GM10266 (cell line): ENCODE measurements at regions not wholly inside any gene's neighbourhood (a gene's known extent, or its start where the extent isn't known, plus 50 kb on each side); places are given as distances from the start of the nearest gene placed in this dataset.

Source experiments
- DNase-seq: peaks from one replicate; pipeline ENCODE4 v3.0.0; 2012; ENCODE audit errors: extremely low spot score
- CTCF ChIP-seq: IDR thresholded peaks from 2 replicates; pipeline ENCODE4 v1.5.1; 2012; ENCODE audit warnings: mild to moderate bottlenecking, low read depth; ENCODE audit not compliant: control insufficient read depth, insufficient read depth; ENCODE audit errors: missing control alignments

- no peak for DNase-seq
- no peak for TF ChIP-seq CTCF
These were observed 480.4 kb upstream of the NOVA1 start for GRCh38 chr14:27078191-27078590.

DNA sequence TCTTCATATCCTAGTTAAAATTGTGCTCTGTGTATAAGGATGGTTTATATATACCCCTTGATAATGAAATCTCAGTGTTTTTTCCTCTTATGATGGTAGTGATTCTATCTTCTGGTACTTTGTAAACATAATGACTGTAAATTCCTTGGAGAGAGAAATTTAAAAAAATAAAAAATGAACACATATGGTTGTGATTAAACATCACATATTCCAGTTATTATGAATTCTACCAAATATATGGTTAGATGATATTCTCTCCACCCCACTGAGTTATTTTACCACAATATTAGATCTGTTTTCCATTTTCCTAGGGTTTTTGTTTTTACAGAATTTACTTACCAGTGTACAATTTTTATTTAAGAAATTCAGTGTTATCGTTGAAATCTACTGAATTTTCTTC lies 481.9 kb upstream of the NOVA1 start:
- DNase-seq, result no peak
- TF ChIP-seq CTCF, result no peak

- DNase-seq, result no peak
- TF ChIP-seq CTCF, result no peak
These were observed 487.7 kb upstream of the NOVA1 start for GRCh38 chr14:27085500-27085899.

DNA sequence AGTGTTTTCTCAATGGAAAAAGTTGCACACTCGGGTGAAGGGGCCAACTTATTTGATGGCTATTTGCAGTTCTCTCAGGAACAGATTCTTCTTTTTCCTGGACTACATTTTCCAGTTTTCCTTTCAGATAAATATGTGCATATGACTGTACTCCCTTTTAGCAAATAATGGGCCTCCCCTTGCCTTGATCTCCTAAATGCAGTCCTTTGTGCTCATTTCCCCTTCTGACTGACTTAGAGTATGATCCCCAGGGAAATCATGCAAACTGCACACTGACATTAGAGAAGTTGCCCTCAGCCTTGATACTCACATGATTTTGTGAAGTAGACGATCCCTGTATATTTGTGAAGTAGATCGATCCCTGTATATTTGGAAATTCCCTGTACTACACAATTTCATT lies 492.9 kb upstream of the NOVA1 start:
- no peak for TF ChIP-seq CTCF
- no peak for DNase-seq

DNA sequence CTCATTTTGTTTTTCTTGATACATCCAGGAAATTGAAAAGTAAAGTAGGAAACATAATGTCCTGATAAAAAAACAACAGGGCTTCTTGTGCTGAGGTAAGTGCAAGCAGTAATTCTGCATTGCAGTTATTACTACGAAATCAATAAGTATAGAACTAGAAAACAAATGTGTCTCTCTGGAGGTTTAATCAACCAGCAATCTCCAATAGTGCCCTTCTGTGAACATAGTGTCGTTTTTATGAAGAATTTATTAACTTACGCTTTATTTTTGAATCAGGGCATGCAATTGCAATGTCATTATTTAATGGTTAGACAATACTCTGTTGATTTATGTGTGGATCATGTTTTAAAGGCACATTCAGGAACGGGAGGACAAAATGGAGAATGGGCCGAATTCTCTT lies 494.1 kb upstream of the NOVA1 start:
- TF ChIP-seq CTCF, result no peak
- DNase-seq, result no peak

- TF ChIP-seq CTCF, result no peak
These were observed 498.3 kb upstream of the NOVA1 start for GRCh38 chr14:27096091-27096490.

DNA sequence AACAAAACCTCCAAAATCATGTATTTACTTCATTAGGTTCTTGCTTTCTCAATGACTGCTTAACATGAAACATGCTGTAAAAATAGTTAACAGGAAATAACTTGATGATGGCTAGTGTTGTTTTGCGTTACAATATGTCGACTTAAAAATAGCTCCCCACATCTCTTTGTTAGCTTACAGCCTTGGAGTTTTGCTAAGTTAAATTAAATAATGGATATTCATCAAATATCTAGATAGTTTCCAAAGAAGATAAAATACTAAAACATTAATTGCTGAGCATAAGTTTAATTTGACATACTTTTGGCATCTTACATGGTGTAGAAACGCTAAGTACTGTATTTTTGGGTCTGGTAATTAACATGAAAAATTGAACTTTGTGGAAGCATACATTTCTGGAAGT lies 500.6 kb upstream of the NOVA1 start:
- no peak for DNase-seq
- TF ChIP-seq CTCF, result no peak

More at GRCh38 chr14:27096091-27096490, 498.3 kb upstream of the NOVA1 start:
- no peak for DNase-seq
